Suppressor macrophage treated with lipopolysaccharide for 1 hour (primary cell): ENCODE measurements at regions not wholly inside any gene's neighbourhood (a gene's known extent, or its start where the extent isn't known, plus 50 kb on each side); places are given as distances from the start of the nearest gene placed in this dataset.
"Not testable (repeated sequence)": the region's sequence is repeated elsewhere in the genome, so short reads cannot be mapped to it uniquely, and the experiment has no call there.

Experiments
- DNase-seq, 3 donors: peaks; one replicate each; pipeline ENCODE4 v3.0.0-alpha.2; 2020 to 2022

- no peak for DNase-seq
Observed at GRCh38 chrX:137646472-137646871, 80.5 kb downstream of the ZIC3 start.

- DNase-seq, result no peak
Observed at GRCh38 chrX:137651647-137652046, 85.7 kb downstream of the ZIC3 start.

- DNase-seq, result no peak
Observed at GRCh38 chrX:137652086-137652485, 86.2 kb downstream of the ZIC3 start.

GRCh38 chrX:137654481-137654880 lies 88.6 kb downstream of the ZIC3 start:
- DNase-seq, result no peak

GRCh38 chrX:137667776-137668175 lies 101.8 kb downstream of the ZIC3 start:
- no peak for DNase-seq

- DNase-seq, result no peak
Observed at GRCh38 chrX:137684591-137684990, 118.7 kb downstream of the ZIC3 start.

- DNase-seq, result no peak
Observed at GRCh38 chrX:137695417-137695816, 129.5 kb downstream of the ZIC3 start.

- no peak for DNase-seq
Observed at GRCh38 chrX:137707348-137707747, 141.4 kb downstream of the ZIC3 start.

GRCh38 chrX:137742846-137743245 lies 176.9 kb downstream of the ZIC3 start:
- DNase-seq, result no peak

GRCh38 chrX:137743414-137743813 lies 177.5 kb downstream of the ZIC3 start:
- no peak for DNase-seq

- DNase-seq, result no peak
Observed at GRCh38 chrX:137746289-137746688, 180.4 kb downstream of the ZIC3 start.

- DNase-seq, result no peak
Observed at GRCh38 chrX:137747244-137748043, 181.5 kb downstream of the ZIC3 start.

GRCh38 chrX:137748827-137749226 lies 182.9 kb downstream of the ZIC3 start:
- DNase-seq, result no peak

GRCh38 chrX:137749246-137749645 lies 183.3 kb downstream of the ZIC3 start:
- DNase-seq, result no peak

GRCh38 chrX:137771537-137771936 lies 205.6 kb downstream of the ZIC3 start:
- no peak for DNase-seq

- DNase-seq, result no peak
Observed at GRCh38 chrX:137792214-137792613, 226.3 kb downstream of the ZIC3 start.

GRCh38 chrX:137797926-137798325 lies 232.0 kb downstream of the ZIC3 start:
- DNase-seq, result not testable (repeated sequence)

- DNase-seq, result no peak
Observed at GRCh38 chrX:137823257-137823656, 257.3 kb downstream of the ZIC3 start.

GRCh38 chrX:137847376-137847775 lies 281.4 kb downstream of the ZIC3 start:
- no peak for DNase-seq

- DNase-seq, result no peak
Observed at GRCh38 chrX:137848266-137848905, 282.5 kb downstream of the ZIC3 start.

GRCh38 chrX:137852502-137852901 lies 286.6 kb downstream of the ZIC3 start:
- no peak for DNase-seq

GRCh38 chrX:137855490-137855889 lies 289.6 kb downstream of the ZIC3 start:
- no peak for DNase-seq

GRCh38 chrX:137858106-137858505 lies 292.2 kb downstream of the ZIC3 start:
- DNase-seq, result no peak

GRCh38 chrX:137878401-137878800 lies 312.5 kb downstream of the ZIC3 start:
- DNase-seq, result no peak

- DNase-seq, result no peak
Observed at GRCh38 chrX:137882960-137883359, 317.0 kb downstream of the ZIC3 start.
